CD4-positive, alpha-beta T cell treated with Interleukin-2 at 100 ng/mL for 4 hours (primary cell): ENCODE measurements at regions not wholly inside any gene's neighbourhood (a gene's known extent, or its start where the extent isn't known, plus 50 kb on each side); places are given as distances from the start of the nearest gene placed in this dataset.
"Not testable (repeated sequence)": the region's sequence is repeated elsewhere in the genome, so short reads cannot be mapped to it uniquely, and the experiment has no call there.

Experiments
- DNase-seq: peaks from one replicate; pipeline ENCODE4 v3.0.0-alpha.2; 2020; ENCODE audit warnings: low spot score

GRCh38 chr3:187536185-187536584 lies 134.0 kb downstream of the SST start:
- no peak for DNase-seq

- no peak for DNase-seq
Observed at GRCh38 chr3:187533797-187534196, 136.4 kb downstream of the SST start.

- no peak for DNase-seq
Observed at GRCh38 chr3:187531831-187532230, 138.4 kb downstream of the SST start.

GRCh38 chr3:187522890-187523289 lies 147.3 kb downstream of the SST start:
- no peak for DNase-seq

GRCh38 chr3:187522293-187522692 lies 147.9 kb downstream of the SST start:
- no peak for DNase-seq

GRCh38 chr3:187521546-187521945 lies 148.6 kb downstream of the SST start:
- DNase-seq, result no peak

- no peak for DNase-seq
Observed at GRCh38 chr3:187520027-187520945, 149.9 kb downstream of the SST start.

- DNase-seq, result no peak
Observed at GRCh38 chr3:187519428-187519890, 150.7 kb downstream of the SST start.

- DNase-seq, result no peak
Observed at GRCh38 chr3:187518616-187519015, 150.4 kb downstream of the RTP4 start.

- no peak for DNase-seq
Observed at GRCh38 chr3:187518207-187518606, 150.0 kb downstream of the RTP4 start.

- no peak for DNase-seq
Observed at GRCh38 chr3:187516446-187517185, 148.4 kb downstream of the RTP4 start.

- DNase-seq, result no peak
Observed at GRCh38 chr3:187507905-187508304, 139.7 kb downstream of the RTP4 start.

- DNase-seq, result no peak
Observed at GRCh38 chr3:187507266-187507665, 139.1 kb downstream of the RTP4 start.

- no peak for DNase-seq
Observed at GRCh38 chr3:187504435-187504834, 136.2 kb downstream of the RTP4 start.

GRCh38 chr3:187498211-187498724 lies 130.1 kb downstream of the RTP4 start:
- no peak for DNase-seq

GRCh38 chr3:187497052-187497451 lies 128.9 kb downstream of the RTP4 start:
- DNase-seq, result no peak

GRCh38 chr3:187494056-187494455 lies 125.9 kb downstream of the RTP4 start:
- not testable (repeated sequence) for DNase-seq

GRCh38 chr3:187491371-187491770 lies 123.2 kb downstream of the RTP4 start:
- DNase-seq, result no peak

- DNase-seq, result no peak
Observed at GRCh38 chr3:187490366-187490765, 122.2 kb downstream of the RTP4 start.

- DNase-seq, result no peak
Observed at GRCh38 chr3:187484547-187485295, 116.5 kb downstream of the RTP4 start.

GRCh38 chr3:187481426-187481825 lies 113.2 kb downstream of the RTP4 start:
- DNase-seq, result no peak

GRCh38 chr3:187475613-187476012 lies 107.4 kb downstream of the RTP4 start:
- not testable (repeated sequence) for DNase-seq
